GM10266 (cell line): ENCODE measurements at regions not wholly inside any gene's neighbourhood (a gene's known extent, or its start where the extent isn't known, plus 50 kb on each side); places are given as distances from the start of the nearest gene placed in this dataset.

Source experiments
- DNase-seq: peaks from one replicate; pipeline ENCODE4 v3.0.0; 2012; ENCODE audit errors: extremely low spot score
- CTCF ChIP-seq: IDR thresholded peaks from 2 replicates; pipeline ENCODE4 v1.5.1; 2012; ENCODE audit warnings: mild to moderate bottlenecking, low read depth; ENCODE audit not compliant: control insufficient read depth, insufficient read depth; ENCODE audit errors: missing control alignments

- TF ChIP-seq CTCF: no peak
Measured at GRCh38 chr9:26574898-26575440, 317.6 kb downstream of the CAAP1 start.

GRCh38 chr9:26574256-26574655, 318.3 kb downstream of the CAAP1 start:
- no peak for TF ChIP-seq CTCF
- DNase-seq: no peak

More at GRCh38 chr9:26574898-26575440, 317.6 kb downstream of the CAAP1 start:
- no peak for DNase-seq

- TF ChIP-seq CTCF: no peak
Measured at GRCh38 chr9:26567976-26568375, 324.6 kb downstream of the CAAP1 start.

GRCh38 chr9:26566141-26566540, 326.5 kb downstream of the CAAP1 start:
- TF ChIP-seq CTCF: no peak

More at GRCh38 chr9:26567976-26568375, 324.6 kb downstream of the CAAP1 start:
- DNase-seq: no peak

GRCh38 chr9:26565118-26565517, 327.5 kb downstream of the CAAP1 start:
- TF ChIP-seq CTCF: no peak
- DNase-seq: no peak

More at GRCh38 chr9:26566141-26566540, 326.5 kb downstream of the CAAP1 start:
- no peak for DNase-seq

- DNase-seq: no peak
- TF ChIP-seq CTCF: no peak
Measured at GRCh38 chr9:26562338-26562737, 330.3 kb downstream of the CAAP1 start.

- TF ChIP-seq CTCF: no peak
- DNase-seq: no peak
Measured at GRCh38 chr9:26561928-26562327, 330.7 kb downstream of the CAAP1 start.
